Panc1 (cell line): ENCODE measurements at regions not wholly inside any gene's neighbourhood (a gene's known extent, or its start where the extent isn't known, plus 50 kb on each side); places are given as distances from the start of the nearest gene placed in this dataset.

Source experiments
- SIN3A ChIP-seq: IDR thresholded peaks from 2 replicates; pipeline ENCODE4 v1.6.1; 2012; ENCODE audit warnings: low read depth, mild to moderate bottlenecking, low read length, moderate library complexity, borderline replicate concordance; ENCODE audit not compliant: insufficient read depth
- TF ChIP-seq, protein P1 (sequence below): fragments of 450-650 bp; IDR thresholded peaks from 2 replicates; pipeline ENCODE4 v1.5.1; 2017; ENCODE audit warnings: mild to moderate bottlenecking

DNA sequence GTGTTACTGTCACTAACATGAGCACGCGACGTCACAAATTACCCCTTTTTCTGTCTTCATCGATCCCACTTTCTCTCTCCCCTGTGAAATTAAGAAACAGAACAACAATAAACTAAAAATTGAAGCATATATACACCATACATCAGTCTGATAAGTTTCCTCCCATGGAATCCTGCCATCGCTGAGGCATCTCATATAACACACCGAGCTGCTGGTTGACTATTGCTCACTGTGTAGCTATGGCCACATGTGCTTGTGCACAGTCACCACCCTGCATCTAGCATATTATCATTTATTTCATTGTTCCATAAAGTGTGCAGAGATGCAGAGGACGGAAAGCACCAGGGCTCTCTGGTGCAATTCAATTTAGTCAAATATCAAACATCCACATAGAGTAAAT lies 777.9 kb upstream of the ARRDC4 start:
- TF ChIP-seq, protein P1, sequence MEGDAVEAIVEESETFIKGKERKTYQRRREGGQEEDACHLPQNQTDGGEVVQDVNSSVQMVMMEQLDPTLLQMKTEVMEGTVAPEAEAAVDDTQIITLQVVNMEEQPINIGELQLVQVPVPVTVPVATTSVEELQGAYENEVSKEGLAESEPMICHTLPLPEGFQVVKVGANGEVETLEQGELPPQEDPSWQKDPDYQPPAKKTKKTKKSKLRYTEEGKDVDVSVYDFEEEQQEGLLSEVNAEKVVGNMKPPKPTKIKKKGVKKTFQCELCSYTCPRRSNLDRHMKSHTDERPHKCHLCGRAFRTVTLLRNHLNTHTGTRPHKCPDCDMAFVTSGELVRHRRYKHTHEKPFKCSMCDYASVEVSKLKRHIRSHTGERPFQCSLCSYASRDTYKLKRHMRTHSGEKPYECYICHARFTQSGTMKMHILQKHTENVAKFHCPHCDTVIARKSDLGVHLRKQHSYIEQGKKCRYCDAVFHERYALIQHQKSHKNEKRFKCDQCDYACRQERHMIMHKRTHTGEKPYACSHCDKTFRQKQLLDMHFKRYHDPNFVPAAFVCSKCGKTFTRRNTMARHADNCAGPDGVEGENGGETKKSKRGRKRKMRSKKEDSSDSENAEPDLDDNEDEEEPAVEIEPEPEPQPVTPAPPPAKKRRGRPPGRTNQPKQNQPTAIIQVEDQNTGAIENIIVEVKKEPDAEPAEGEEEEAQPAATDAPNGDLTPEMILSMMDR = no peak
- no peak for TF ChIP-seq SIN3A
